HG03175 (cell line): ENCODE measurements at regions not wholly inside any gene's neighbourhood (a gene's known extent, or its start where the extent isn't known, plus 50 kb on each side); places are given as distances from the start of the nearest gene placed in this dataset.

Experiments used
- ATAC-seq: cut with Tn5 transposase; IDR thresholded peaks from one replicate; pipeline ENCODE4 v1.9.1; 2021; ENCODE audit warnings: mild to moderate bottlenecking, moderate library complexity; ENCODE audit not compliant: unreplicated experiment

DNA sequence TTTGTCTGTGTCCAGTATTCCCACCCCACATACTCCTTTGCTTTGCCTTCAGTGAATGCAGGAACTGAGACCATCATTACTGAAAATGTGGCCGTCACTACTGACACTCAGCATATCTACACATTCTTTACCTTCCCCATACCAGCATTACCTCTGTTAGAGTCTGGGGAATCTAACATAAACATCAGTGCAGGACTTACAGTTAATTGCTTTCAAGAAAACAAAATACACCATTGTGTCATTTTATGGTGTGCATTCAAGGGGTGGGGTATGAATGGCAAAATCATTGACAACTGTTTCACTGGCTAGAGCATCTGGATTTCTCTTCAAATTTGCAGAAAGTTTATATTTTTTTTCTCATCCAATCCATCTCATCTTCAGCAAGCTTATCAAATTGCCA is 731.4 kb upstream of the RIOK2 start:
- no peak for ATAC-seq

DNA sequence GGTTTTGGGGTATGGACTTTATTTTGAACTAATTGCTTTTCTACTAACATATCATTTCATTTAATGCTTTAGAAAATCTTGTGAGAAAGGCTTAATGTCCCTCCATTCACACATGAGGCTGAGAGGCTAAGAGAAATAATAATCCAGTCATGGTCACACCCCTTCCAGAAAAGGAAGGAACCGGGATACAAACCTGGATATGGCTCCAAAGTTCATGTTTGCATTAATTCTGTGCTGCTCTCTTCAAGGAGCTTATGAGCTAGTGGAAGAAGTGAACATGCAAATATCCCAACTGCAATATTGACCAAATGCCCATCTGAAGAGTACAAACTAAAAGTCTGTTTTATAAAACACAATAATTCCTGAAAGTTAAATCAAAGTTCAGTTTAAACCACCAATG is 732.1 kb upstream of the RIOK2 start:
- no peak for ATAC-seq

DNA sequence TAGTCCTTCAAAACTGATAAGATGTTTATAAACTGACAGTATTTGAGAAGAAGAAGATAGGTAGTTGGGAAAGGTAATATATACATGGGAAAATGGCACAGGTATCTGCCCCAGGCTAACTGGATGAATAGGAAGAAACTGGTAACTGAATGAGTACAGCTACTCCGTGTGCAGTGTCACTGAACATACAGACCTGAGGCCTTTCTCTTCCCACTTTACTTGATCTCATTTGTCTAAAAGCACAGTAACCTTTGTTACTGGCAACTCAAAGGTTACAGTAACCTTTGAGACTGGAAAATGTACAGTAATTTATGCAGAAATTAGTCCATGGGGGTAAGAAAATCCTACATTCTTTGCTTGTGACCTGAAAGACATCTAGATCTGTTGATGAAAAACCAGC is 735.0 kb upstream of the RIOK2 start:
- ATAC-seq: no peak

DNA sequence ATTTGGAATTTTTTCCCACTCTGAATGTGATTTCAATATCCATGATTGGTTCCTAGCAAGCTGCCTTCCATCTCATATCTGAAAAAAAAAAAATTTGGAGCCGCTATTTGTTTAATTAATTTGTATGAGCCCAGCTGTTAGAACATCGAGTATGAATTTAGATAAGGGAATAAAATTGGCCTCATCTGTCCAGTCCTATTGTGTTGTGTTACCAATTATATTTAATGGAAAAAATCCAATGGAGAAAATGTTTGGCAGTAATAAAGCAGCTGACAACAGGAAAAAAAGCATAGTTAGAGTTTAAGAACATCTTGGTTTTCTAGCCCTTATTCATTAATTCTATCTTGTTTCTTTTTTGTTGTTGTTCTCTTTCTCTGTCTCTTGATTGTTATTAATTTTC is 735.6 kb upstream of the RIOK2 start:
- ATAC-seq: no peak

DNA sequence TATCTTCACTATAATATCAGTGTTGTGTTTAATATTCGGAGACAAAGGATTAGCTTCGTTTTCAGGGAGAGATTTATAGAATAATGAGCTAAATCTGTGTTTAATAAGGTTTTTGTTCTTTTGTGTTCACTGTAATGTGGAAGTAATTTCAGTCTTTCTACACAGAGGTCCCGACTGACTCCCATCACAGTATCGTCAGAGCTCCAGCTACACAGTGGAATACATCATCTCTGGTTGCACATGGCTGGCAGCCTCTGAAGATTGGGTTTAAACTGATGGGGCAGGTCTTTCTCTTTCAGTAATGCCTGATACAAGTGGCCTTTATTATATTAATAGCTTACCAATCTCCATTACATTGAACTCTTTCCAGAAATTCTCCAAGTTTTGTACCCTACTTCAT is 736.7 kb upstream of the RIOK2 start:
- ATAC-seq: no peak

DNA sequence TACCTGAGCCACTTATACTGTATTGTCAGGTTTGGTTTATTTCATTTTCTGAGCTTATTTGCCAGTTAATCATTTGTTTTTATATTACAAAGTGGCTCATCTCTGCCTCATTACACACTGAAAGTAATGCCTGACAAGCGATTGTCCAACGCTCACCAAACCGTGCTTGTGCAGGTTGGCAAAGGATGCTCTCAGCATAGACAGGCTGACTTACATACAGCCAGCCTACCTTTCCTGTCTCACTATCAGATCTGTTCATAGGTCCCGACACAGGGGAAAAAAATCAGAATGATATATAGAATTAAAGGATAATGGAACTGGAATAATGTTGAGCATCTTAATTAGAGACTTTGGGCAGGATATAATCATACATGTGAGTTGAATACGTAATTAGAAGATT is 739.7 kb upstream of the RIOK2 start:
- ATAC-seq: no peak

DNA sequence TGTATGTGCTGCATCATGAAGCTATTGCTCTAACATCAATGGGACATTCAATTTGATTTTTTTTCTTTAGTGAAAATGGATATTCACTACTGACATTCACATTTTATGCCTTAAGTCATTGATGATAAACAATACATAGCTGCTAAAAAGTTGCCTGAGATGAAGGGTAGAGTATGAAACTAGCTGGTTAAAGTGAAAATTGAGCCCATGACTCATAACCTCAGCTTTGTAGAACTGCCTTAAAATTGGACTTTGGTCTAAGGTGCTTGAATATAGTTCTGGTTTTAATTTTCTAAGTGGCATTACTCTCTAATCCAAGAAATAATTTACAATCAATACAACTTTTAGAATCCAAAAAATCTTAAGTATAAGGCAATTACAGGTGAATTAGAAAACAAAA is 740.4 kb upstream of the RIOK2 start:
- peak; percentile 75 for ATAC-seq

DNA sequence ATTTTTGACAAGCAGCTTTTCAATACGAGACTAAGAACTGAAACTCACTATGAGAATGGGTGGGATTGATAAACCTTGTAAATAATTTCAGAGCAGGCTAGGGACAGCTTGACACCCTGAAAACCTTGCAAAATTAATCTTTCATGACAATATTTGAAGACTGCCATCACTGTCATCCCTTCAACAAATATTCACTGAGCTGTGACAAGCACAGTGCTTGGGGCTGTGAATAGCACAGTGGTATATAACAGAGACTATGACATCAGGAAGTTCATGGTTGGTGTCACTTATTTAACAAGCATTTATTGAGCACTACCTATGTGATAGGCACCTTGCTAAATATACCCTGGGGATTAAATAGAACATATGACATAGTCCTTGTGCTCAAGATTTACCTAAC is 741.0 kb upstream of the RIOK2 start:
- ATAC-seq: peak; percentile 65

DNA sequence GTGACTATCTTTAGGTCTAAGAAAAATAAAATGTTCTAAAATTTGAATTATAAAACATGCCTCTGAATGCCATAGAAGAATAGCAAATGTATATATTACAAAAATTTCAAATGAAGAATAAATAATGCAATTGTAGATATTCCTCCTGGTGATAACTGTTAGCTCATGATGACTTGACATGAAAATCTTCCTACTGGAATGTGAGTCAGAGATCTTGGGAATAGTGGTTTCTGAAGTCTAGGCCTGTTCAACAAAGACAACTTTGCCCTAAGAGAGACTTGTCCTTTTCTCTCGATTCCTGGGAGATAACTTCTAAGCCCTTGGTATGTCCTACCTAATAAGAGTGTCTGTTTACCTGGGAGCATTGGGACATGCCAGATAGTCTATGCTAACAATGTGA is 746.3 kb upstream of the RIOK2 start:
- no peak for ATAC-seq

DNA sequence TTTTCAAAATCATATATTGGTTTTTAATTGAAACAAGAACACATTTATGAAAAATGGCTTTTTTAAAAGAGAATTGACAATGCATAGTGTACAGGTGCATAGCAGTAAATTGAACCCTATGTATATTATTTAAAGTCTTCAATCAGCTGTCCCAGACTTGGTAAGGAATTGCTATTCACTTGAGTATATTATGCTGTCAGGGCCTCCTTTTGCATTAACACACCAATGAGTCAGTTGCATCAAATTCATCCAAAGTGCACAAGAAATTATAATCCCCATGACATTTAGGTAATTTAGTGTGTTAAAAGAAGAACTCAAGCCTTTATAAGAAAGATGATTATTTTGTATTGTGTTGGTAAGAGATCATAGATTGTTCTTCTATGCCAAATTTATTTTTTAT is 748.8 kb upstream of the RIOK2 start:
- no peak for ATAC-seq

DNA sequence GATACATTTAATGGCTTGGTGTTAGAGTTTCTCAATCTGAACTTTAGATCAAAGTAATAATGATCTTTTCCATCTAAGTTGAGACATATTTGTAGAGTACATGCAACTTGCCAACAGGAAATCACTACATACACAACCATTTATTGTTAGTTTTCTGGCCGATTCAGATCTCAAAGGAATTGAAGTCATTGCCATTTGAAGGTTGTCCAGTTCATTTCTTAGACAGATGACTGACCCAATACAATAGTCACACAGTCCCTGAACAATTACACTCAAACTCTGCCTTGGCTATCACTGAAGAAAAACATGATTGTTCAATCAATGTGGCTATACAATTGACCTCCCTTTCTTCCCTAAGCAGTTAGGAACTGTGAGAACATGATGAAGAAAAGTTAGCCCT is 753.2 kb upstream of the RIOK2 start:
- no peak for ATAC-seq

DNA sequence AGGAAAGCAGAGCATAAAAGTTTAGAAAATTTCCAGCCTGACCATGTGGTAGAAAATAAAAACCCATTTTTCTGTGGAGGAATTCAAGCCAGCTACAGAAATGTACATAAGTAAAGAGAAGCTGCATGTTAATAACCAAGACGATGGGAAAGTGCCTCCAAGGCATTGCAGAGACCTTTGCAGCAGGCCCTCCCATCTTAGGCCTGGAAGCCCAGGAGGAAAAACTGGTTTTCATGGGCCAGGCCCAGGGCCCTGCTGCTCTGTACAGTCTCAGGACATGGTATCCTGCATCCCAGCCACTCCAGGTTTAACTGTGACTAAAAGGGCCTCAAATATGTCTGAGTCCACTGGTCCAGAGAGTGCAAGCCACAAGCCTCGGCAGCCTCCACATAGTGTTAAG is 754.8 kb upstream of the RIOK2 start:
- no peak for ATAC-seq

DNA sequence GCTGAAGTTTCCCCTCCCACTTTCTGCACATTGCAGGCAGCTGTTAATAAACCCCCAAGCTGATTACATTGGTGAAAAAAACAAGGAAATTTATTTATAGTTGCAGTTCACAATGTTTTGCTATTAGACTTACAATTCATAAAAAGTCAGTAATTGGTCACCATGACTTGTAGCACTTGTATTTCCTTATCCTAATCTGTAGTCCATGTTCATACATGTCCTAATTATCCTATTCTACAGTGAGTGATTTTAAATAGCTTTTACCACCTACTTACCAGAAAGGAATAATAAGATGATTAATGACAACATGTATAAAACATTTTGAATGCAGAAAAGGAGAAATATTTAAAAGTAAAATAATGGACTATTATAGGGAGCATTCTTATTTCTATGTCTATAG is 760.0 kb upstream of the RIOK2 start:
- ATAC-seq: no peak

DNA sequence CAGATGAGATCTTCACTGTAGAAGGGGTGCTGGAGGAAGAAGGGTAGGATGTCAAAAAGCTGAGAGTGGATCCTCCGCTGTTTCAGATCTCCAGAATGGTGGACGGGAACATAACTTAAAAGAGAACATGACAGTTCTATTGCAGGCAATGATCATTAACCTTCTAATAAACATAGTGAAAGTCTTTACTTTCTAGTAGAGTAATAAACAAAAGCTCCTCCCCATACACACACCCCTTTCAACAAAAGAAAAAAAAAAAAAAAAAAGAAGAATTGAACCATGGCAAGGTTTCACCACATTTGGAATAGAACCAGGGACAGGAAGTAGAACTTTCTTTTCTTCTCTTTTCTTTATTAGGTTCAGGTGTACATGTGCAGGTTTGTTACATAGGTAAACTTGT is 768.1 kb upstream of the RIOK2 start:
- no peak for ATAC-seq

DNA sequence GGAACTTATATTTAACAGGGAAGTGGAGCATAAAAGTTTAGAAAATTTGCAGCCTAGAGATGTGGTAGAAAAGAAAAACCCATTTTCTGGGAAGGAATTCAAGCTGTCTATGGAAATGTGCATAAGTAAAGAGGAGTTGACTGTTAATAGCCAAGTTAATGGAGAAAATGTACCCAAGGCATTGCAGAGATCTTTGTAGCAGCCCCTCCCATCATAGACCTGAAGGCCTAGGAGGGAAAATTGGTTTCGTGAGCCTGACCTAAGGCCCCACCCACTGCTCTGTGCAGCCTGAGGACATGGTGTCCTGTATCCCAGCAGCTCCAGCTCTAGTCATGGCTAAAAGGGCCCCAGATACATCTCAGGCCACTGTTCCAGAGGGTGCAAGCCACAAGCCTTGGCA is 772.4 kb upstream of the RIOK2 start:
- ATAC-seq: no peak

DNA sequence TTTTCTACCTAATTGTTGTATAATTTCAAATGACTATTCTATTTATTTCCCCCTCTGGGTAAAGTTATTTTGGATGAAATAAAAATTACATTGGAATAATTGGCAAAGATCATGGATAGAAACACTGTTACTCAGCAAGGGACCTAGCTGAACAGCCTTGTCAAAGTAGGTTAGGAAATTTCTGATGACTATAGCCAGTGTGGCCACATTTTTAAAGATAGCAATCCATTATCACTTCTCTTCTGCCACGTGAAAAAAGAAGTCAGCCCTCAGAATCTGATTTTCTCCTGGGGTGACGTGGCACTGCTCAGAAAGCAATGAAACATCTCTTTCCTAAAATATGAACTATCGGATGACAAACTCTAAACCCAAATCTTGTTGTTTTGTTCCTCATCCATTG is 784.2 kb upstream of the RIOK2 start:
- no peak for ATAC-seq

DNA sequence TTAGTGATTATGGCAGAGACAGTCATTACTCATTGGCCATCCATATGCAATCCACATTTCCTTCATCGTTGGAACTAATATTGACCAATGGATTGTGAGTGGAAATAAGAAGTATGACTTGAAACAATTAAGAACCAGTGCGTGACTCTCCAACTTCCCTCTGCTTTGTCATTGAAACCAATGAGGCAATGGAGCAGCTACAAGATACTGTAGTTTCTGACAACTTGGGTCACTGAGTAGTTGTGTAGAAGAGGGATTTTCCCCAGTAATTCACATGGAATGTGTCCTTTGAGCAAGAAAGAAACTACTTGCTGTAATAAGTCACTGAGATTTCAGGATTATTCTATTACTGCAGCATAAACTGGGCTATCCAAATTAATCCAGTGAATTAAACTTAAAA is 785.3 kb upstream of the RIOK2 start:
- ATAC-seq: no peak

DNA sequence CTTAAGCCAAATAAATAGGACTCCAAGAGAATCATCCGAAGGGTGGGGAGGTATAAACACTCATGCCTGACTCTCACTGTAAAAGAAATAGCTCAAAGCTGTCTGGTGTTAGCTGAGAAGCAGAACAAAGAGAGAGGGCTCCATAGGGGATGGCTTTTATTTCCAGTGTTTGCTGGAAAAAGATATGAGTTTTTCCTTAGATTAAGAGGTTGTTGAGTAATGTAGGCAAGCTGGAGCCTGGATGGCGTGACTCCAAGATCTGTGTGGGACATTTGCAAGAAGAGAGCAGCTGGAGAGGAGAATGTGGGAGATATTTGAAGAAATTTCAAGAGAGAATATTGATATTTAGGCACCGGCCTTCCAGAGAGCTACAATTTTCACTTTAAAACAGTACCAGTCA is 793.7 kb upstream of the RGMB start:
- ATAC-seq: no peak

DNA sequence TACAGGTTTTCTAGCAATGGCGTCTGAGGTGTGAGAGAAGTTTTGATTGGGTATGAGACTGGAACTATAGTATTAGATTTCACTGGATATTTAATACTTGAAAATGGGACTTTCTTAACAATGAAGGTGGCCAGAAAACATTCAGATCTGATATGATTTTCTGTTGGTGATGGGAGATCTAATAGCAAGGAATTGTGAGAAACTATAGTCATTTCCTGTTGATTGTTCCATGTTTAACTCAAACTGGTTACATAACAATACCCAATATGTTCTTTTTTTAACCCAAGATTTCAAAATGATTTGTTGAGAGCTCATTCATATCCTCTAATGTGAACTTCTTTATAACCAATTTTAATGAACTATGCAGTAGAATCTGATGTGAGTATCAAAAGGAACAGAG is 793.2 kb upstream of the RGMB start:
- ATAC-seq: no peak

DNA sequence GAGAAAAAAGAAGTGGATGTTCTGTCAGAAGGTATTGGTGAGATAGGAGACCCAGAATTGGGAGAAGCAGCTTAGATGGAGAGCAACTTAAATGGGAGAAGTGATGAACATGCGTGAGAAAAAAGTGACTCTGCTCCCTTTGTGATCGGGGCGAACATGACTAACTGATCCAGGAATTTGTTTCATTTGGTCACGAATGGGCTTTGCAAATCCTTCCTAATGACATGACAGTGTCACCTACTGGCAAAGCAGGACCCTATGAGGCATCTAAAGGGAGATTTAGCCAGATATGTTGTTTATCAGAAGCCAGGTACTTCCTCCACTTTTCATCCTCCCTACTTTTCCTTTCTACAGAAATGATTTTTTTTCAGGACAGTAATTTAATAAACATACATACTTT is 787.4 kb upstream of the RGMB start:
- no peak for ATAC-seq

DNA sequence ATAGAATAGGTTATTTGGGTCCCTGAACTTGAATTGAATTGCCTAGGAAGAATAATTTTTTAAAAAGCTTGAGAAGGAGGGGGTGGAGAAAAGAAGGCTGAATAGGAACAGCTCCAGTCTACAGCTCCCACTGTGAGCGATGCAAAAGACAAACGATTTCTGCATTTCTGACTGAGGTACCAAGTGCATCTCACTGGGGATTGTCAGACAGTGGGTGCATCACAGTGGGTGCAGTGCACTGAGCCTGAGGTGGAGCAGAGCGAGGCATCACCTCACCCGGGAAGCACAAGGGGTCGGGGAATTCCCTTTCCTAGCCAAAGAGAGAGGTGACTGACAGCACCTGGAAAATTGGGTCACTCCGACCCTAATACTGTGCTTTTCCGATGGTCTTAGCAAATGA is 782.2 kb upstream of the RGMB start:
- no peak for ATAC-seq

DNA sequence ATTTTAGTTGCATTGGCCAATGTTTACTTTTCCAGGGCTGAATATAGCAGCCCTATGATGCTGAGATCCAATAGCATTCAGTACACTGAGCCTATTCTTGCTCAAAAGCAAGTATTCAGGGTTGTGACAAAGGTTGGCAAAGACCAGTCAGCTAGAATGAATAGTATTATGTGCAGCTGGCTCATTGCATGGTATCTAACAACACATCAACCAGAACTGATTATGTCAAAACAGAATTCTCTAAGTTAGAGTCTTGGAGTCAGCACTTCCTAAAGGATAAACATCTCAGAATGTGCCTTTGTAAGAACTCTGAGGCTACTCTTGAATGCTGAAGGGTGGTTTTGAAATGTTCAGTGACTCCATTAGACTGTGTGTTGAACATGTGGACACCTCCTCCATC is 774.5 kb upstream of the RGMB start:
- no peak for ATAC-seq

DNA sequence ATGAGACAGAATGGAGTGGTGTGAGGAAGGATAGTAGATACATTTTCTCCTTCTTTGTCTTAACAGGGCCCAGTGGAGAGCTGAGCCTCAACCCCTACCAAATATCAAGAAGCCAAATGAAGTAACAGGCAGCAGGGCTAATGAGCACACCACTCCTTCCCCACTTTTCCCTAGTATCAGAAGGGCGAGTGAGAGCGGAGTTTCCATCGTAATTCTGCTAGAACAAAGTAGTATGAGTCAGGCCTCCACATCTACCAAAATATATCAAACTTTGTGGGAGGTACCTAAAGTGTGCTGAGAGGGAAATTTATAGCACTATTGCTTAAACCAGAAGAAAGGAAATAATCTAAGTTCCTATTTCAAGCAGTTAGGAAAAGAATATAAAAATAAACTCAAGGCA is 769.0 kb upstream of the RGMB start:
- no peak for ATAC-seq

DNA sequence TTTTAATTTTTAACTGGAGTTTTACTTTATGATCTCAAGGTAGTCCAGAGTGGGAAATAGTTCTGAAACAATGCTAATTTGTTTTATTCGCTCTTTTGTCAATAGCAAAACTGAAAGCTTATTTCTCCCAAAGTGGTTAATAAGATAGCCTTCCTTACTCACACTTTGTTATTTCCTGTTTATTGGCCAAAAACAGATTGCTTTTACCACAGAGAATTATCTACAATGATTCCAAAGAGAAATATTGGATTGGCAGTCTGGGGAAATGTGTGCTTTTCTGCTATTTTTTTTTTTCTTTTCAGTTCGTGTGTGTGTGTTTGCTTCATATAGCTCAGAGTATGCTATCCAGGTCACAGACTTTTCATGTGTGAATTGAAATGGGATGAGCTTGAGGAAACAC is 756.7 kb upstream of the RGMB start:
- no peak for ATAC-seq
